H9 (cell line): ENCODE measurements at regions not wholly inside any gene's neighbourhood (a gene's known extent, or its start where the extent isn't known, plus 50 kb on each side); places are given as distances from the start of the nearest gene placed in this dataset.

Source experiments
- DNase-seq: peaks from one replicate; pipeline ENCODE4 v3.0.0-alpha.2; 2017
- H2AFZ ChIP-seq: one replicate; pipeline ENCODE4 v1.6.1; 2013; ENCODE audit warnings: mild to moderate bottlenecking, low read length, control low read depth, moderate library complexity
- H2AK5ac ChIP-seq: 2 replicates; pipeline ENCODE4 v1.6.1; 2013; ENCODE audit warnings: low read length, control low read depth, mixed read lengths; ENCODE audit not compliant: insufficient read length
- H2BK120ac ChIP-seq: one replicate; pipeline ENCODE4 v1.6.1; 2013; ENCODE audit warnings: low read depth, mild to moderate bottlenecking, low read length, control low read depth, inconsistent platforms; ENCODE audit not compliant: poor library complexity, severe bottlenecking
- H2BK12ac ChIP-seq: 2 replicates; pipeline ENCODE4 v1.6.1; 2013; ENCODE audit warnings: low read length, control low read depth, mixed read lengths, low read depth; ENCODE audit not compliant: insufficient read length
- H2BK15ac ChIP-seq: 2 replicates; pipeline ENCODE4 v1.6.1; 2013; ENCODE audit warnings: low read depth, low read length, control low read depth
- H2BK20ac ChIP-seq: one replicate; pipeline ENCODE4 v1.6.1; 2013; ENCODE audit warnings: low read depth, mild to moderate bottlenecking, low read length, control low read depth, inconsistent platforms; ENCODE audit not compliant: poor library complexity, severe bottlenecking
- H2BK5ac ChIP-seq: 2 replicates; pipeline ENCODE4 v1.6.1; 2013; ENCODE audit warnings: low read length, control low read depth, mixed read lengths; ENCODE audit not compliant: insufficient read length
- H3K14ac ChIP-seq: 2 replicates; pipeline ENCODE4 v1.6.1; 2013; ENCODE audit warnings: low read length, control low read depth; ENCODE audit not compliant: insufficient read depth
- H3K18ac ChIP-seq: 2 replicates; pipeline ENCODE4 v1.6.1; 2013; ENCODE audit warnings: low read depth, mild to moderate bottlenecking, mixed read lengths, low read length, control low read depth; ENCODE audit not compliant: insufficient read length
- H3K23ac ChIP-seq: 2 replicates; pipeline ENCODE4 v1.6.1; 2013; ENCODE audit warnings: low read length, control low read depth, mixed read lengths, low read depth; ENCODE audit not compliant: insufficient read length
- H3K23me2 ChIP-seq: 2 replicates; pipeline ENCODE4 v1.6.1; 2013; ENCODE audit warnings: low read depth, mild to moderate bottlenecking, mixed read lengths, low read length, control low read depth; ENCODE audit not compliant: insufficient read length, poor library complexity, severe bottlenecking
- H3K27ac ChIP-seq: 2 replicates; pipeline ENCODE4 v1.5.1; 2013; ENCODE audit warnings: low read length, control low read depth, mixed read lengths, low read depth; ENCODE audit not compliant: insufficient read length
- H3K27me3 ChIP-seq: 2 replicates; pipeline ENCODE4 v1.6.1; 2013; ENCODE audit warnings: low read length, control low read depth, inconsistent platforms; ENCODE audit not compliant: insufficient read depth
- H3K4ac ChIP-seq: 2 replicates; pipeline ENCODE4 v1.6.1; 2013; ENCODE audit warnings: low read depth, mild to moderate bottlenecking, control low read depth, inconsistent platforms, low read length, moderate library complexity
- H3K4me1 ChIP-seq: 2 replicates; pipeline ENCODE4 v1.6.1; 2013; ENCODE audit warnings: low read length, control low read depth, inconsistent platforms; ENCODE audit not compliant: insufficient read depth
- H3K4me2 ChIP-seq: 2 replicates; pipeline ENCODE4 v1.6.1; 2013; ENCODE audit warnings: low read length, control low read depth, mixed read lengths; ENCODE audit not compliant: insufficient read length, insufficient read depth
- H3K56ac ChIP-seq: 2 replicates; pipeline ENCODE4 v1.6.1; 2013; ENCODE audit warnings: low read depth, mild to moderate bottlenecking, mixed read lengths, low read length, control low read depth; ENCODE audit not compliant: insufficient read length
- H3K79me1 ChIP-seq: 2 replicates; pipeline ENCODE4 v1.6.1; 2013; ENCODE audit warnings: low read depth, mild to moderate bottlenecking, moderate library complexity, low read length, control low read depth, inconsistent platforms; ENCODE audit not compliant: insufficient read depth, poor library complexity, severe bottlenecking
- H3K79me2 ChIP-seq: 2 replicates; pipeline ENCODE4 v1.6.1; 2013; ENCODE audit warnings: low read length, control low read depth, inconsistent platforms; ENCODE audit not compliant: insufficient read depth
- H3K9ac ChIP-seq: 2 replicates; pipeline ENCODE4 v1.6.1; 2013; ENCODE audit warnings: low read length, control low read depth, mixed read lengths; ENCODE audit not compliant: insufficient read length; ENCODE audit errors: extremely low read depth
- H3K9me3 ChIP-seq: one replicate; pipeline ENCODE4 v1.6.1; 2013; ENCODE audit warnings: low read depth, low read length, inconsistent platforms; ENCODE audit not compliant: control insufficient read depth
- H3T11ph ChIP-seq: one replicate; pipeline ENCODE4 v1.6.1; 2013; ENCODE audit warnings: mild to moderate bottlenecking, low read length, control low read depth, inconsistent platforms
- H4K20me1 ChIP-seq: one replicate; pipeline ENCODE4 v1.6.1; 2013; ENCODE audit not compliant: control insufficient read depth, insufficient read length, insufficient read depth
- H4K5ac ChIP-seq: 2 replicates; pipeline ENCODE4 v1.6.1; 2013; ENCODE audit warnings: low read depth, mild to moderate bottlenecking, mixed read lengths, low read length, control low read depth; ENCODE audit not compliant: insufficient read length
- H4K8ac ChIP-seq: replicated peaks from 2 replicates; pipeline ENCODE4 v1.6.1; 2013; ENCODE audit warnings: low read length, control low read depth, mixed read lengths, low read depth; ENCODE audit not compliant: insufficient read length
- H4K91ac ChIP-seq: 2 replicates; pipeline ENCODE4 v1.6.1; 2013; ENCODE audit warnings: low read depth, mild to moderate bottlenecking, moderate library complexity, mixed read lengths, low read length, control low read depth; ENCODE audit not compliant: insufficient read length
- H3K27ac Mint-ChIP-seq, 3 experiments: 2 replicates in 2 of 3; 3 replicates in 1 of 3; pipeline ENCODE4 v1.8.0; 2020 to 2021; ENCODE audit warnings: mixed read lengths in 3 of 3, mild to moderate bottlenecking in 1 of 3, moderate library complexity in 1 of 3
- H3K27me3 Mint-ChIP-seq: 2 replicates; pipeline ENCODE4 v1.8.0; 2021; ENCODE audit warnings: low read depth, mild to moderate bottlenecking, moderate library complexity, mixed read lengths
- H3K36me3 Mint-ChIP-seq, 3 experiments: 2 replicates in 2 of 3; 3 replicates in 1 of 3; pipeline ENCODE4 v1.8.0; 2020 to 2021; ENCODE audit warnings: low read depth in 3 of 3, mixed read lengths in 3 of 3; ENCODE audit not compliant: insufficient read depth in 1 of 3
- H3K4me1 Mint-ChIP-seq, 2 experiments: 2 replicates each; pipeline ENCODE4 v1.8.0; 2020; ENCODE audit warnings: mixed read lengths in 2 of 2
- H3K4me3 Mint-ChIP-seq, 2 experiments: 2 replicates in 1 of 2; 3 replicates in 1 of 2; pipeline ENCODE4 v1.8.0; 2020 to 2021; ENCODE audit warnings: mild to moderate bottlenecking in 2 of 2, mixed read lengths in 2 of 2, moderate library complexity in 1 of 2
- H3K9me3 Mint-ChIP-seq, 2 experiments: 2 replicates in 1 of 2; 3 replicates in 1 of 2; pipeline ENCODE4 v1.8.0; 2020; ENCODE audit warnings: mild to moderate bottlenecking in 2 of 2, mixed read lengths in 2 of 2, moderate library complexity in 1 of 2
- WGBS: extraction: QIAGEN DNeasy Blood & Tissue Kit; methylation state at CpG from one replicate; pipeline ENCODE4 v1.1.7; 2013; ENCODE audit warnings: missing lambda C conversion rate, low lambda C conversion rate, mixed read lengths; ENCODE audit not compliant: insufficient read length; ENCODE audit errors: extremely low coverage; 5-methylcytosine and 5-hydroxymethylcytosine counted together
- TF ChIP-seq, protein P1 (sequence below): fragments of 200-600 bp; sonication (generic); conservative IDR thresholded peaks from 3 replicates; pipeline ENCODE4 v1.8.0; 2021; ENCODE audit warnings: antibody characterized with exemption, mild to moderate bottlenecking

DNA sequence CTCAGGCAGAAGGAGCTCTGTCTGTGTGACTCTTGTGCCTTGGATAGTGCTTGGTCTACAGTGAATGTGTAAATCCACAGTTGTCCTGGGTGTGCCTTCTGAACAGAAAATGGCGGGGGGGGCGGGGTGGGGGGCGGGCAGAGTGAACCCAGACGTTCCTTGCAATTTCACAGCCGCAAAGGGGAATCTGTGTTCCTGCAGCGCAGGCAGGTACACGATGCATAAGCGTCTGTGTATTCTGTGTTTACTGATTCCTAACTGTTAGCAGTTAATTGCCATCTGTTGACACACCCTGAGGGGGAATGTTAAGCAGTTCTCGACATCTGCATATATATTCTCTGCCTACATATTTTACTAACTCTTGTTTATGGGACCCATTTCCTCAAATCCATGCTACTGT lies 123.5 kb upstream of the ZFHX3 start:
- Histone ChIP-seq H2AFZ (no peak overlapping the region), H2BK20ac (no peak overlapping the region), H2BK120ac (no peak overlapping the region), H3K79me2 (no peaks in the 10 kb centered on the region), H2BK15ac (no peak overlapping the region), H2AK5ac (no peak overlapping the region), H4K8ac (no peak overlapping the region), H3K4me1 (peaks cover 4% of the 10 kb centered on the region; the same call in 1 of the 2 replicates), H4K5ac (no peak overlapping the region), H4K20me1 (no peaks in the 10 kb centered on the region), H3K18ac (no peak overlapping the region), H3K14ac (no peak overlapping the region), H3K27ac (no peak overlapping the region), H3K27me3 (no peaks in the 10 kb centered on the region), H2BK12ac (no peak overlapping the region), H3K23ac (no peak overlapping the region), H3K9ac (no peak overlapping the region), H2BK5ac (no peak overlapping the region), H3K23me2 (no peaks in the 10 kb centered on the region), H4K91ac (no peak overlapping the region), H3K4ac (no peak overlapping the region), H3T11ph (no peak overlapping the region), H3K4me2 (no peak overlapping the region), H3K79me1 (no peaks in the 10 kb centered on the region), H3K9me3 (no peaks in the 10 kb centered on the region), H3K56ac (no peak overlapping the region)
- Mint-ChIP-seq H3K4me3 (no peak overlapping the region), H3K9me3 (no peaks in the 10 kb centered on the region; a peak in 1 of 5 replicates), H3K27me3 (peaks cover 32% of the 10 kb centered on the region), H3K27ac (no peak overlapping the region), H3K4me1 (peaks cover 30 to 41% of the 10 kb centered on the region in 2 experiments), H3K36me3 (no peaks in the 10 kb centered on the region)
- TF ChIP-seq, protein P1, sequence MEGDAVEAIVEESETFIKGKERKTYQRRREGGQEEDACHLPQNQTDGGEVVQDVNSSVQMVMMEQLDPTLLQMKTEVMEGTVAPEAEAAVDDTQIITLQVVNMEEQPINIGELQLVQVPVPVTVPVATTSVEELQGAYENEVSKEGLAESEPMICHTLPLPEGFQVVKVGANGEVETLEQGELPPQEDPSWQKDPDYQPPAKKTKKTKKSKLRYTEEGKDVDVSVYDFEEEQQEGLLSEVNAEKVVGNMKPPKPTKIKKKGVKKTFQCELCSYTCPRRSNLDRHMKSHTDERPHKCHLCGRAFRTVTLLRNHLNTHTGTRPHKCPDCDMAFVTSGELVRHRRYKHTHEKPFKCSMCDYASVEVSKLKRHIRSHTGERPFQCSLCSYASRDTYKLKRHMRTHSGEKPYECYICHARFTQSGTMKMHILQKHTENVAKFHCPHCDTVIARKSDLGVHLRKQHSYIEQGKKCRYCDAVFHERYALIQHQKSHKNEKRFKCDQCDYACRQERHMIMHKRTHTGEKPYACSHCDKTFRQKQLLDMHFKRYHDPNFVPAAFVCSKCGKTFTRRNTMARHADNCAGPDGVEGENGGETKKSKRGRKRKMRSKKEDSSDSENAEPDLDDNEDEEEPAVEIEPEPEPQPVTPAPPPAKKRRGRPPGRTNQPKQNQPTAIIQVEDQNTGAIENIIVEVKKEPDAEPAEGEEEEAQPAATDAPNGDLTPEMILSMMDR, result no peak
- no CpG with 5 or more reads among the region's 9 CpGs for WGBS
- DNase-seq, result peak; percentile 36
